ENCODE measurements at regions not wholly inside any gene's neighbourhood (a gene's known extent, or its start where the extent isn't known, plus 50 kb on each side); places are given as distances from the start of the nearest gene placed in this dataset.

GRCh38 chr5:89916131-89916530, 493.4 kb downstream of the CETN3 start:
- TF ChIP-seq CTCF (IDR thresholded peaks at IDR 0.05; ENCODE audit: poor library complexity) (no peak), EZH2 (IDR thresholded peaks at IDR 0.05; ENCODE audit: borderline replicate concordance) (no peak), EZH2phosphoT487 (IDR thresholded peaks at IDR 0.05; ENCODE audit: low read depth, severe bottlenecking, unreplicated experiment) (no peak)
- Histone ChIP-seq H3K4me2 (no peak overlapping the region), H3K9me3 (ENCODE audit: low read depth) (no peaks in the 10 kb centered on the region), H3K27me3 (no peaks in the 10 kb centered on the region), H2AFZ (no peak overlapping the region), H4K20me1 (ENCODE audit: insufficient read depth, poor library complexity, severe bottlenecking) (no peaks in the 10 kb centered on the region), H3K9me2 (replicated peaks; ENCODE audit: insufficient read depth) (no peaks in the 10 kb centered on the region), H3K4me1 (ENCODE audit: insufficient read depth) (no peaks in the 10 kb centered on the region), H3K27ac (no peak overlapping the region), H3K36me3 (replicated peaks; ENCODE audit: insufficient read depth, low read depth) (no peaks in the 10 kb centered on the region), H3K79me2 (no peaks in the 10 kb centered on the region), H3K4me3 (no peak overlapping the region)
- WGBS (ENCODE audit: low lambda C conversion rate, missing lambda C conversion rate), result 100% methylated on average over 1 of the region's 1 CpG
- DNase-seq (ENCODE audit: low spot score), result no peak

- no peaks in the 10 kb centered on the region for H3K36me3 ChIP-seq (replicated peaks; ENCODE audit: insufficient read depth, low read depth)
- H3K4me1 ChIP-seq (ENCODE audit: insufficient read depth), result no peaks in the 10 kb centered on the region
- no peak for TF ChIP-seq CTCF (IDR thresholded peaks at IDR 0.05; ENCODE audit: poor library complexity)
- no peak for TF ChIP-seq EZH2phosphoT487 (IDR thresholded peaks at IDR 0.05; ENCODE audit: low read depth, severe bottlenecking, unreplicated experiment)
- TF ChIP-seq EZH2 (IDR thresholded peaks at IDR 0.05; ENCODE audit: borderline replicate concordance), result no peak
- no peak overlapping the region for H2AFZ ChIP-seq
- no peaks in the 10 kb centered on the region for H3K9me2 ChIP-seq (replicated peaks; ENCODE audit: insufficient read depth)
- DNase-seq (ENCODE audit: low spot score), result no peak
- no peaks in the 10 kb centered on the region for H3K27me3 ChIP-seq
- no peak overlapping the region for H3K4me2 ChIP-seq
- no peak overlapping the region for H3K27ac ChIP-seq
- no peaks in the 10 kb centered on the region for H3K9me3 ChIP-seq (ENCODE audit: low read depth)
- H3K4me3 ChIP-seq, result no peak overlapping the region
- H3K79me2 ChIP-seq, result no peaks in the 10 kb centered on the region
- no peaks in the 10 kb centered on the region for H4K20me1 ChIP-seq (ENCODE audit: insufficient read depth, poor library complexity, severe bottlenecking)
These were observed 500.7 kb downstream of the CETN3 start for GRCh38 chr5:89908876-89909275.

GRCh38 chr5:89904442-89904841, 505.1 kb downstream of the CETN3 start:
- no peak overlapping the region for H2AFZ ChIP-seq
- no peaks in the 10 kb centered on the region for H3K36me3 ChIP-seq (replicated peaks; ENCODE audit: insufficient read depth, low read depth)
- no peaks in the 10 kb centered on the region for H3K4me1 ChIP-seq (ENCODE audit: insufficient read depth)
- H3K9me2 ChIP-seq (replicated peaks; ENCODE audit: insufficient read depth), result no peaks in the 10 kb centered on the region
- H3K4me2 ChIP-seq, result no peak overlapping the region
- WGBS (ENCODE audit: low lambda C conversion rate, missing lambda C conversion rate), result 87% methylated on average over 2 of the region's 2 CpGs
- no peaks in the 10 kb centered on the region for H4K20me1 ChIP-seq (ENCODE audit: insufficient read depth, poor library complexity, severe bottlenecking)
- H3K27me3 ChIP-seq, result no peaks in the 10 kb centered on the region
- no peak overlapping the region for H3K27ac ChIP-seq
- H3K4me3 ChIP-seq, result no peak overlapping the region
- DNase-seq (ENCODE audit: low spot score), result no peak
- no peaks in the 10 kb centered on the region for H3K9me3 ChIP-seq (ENCODE audit: low read depth)
- no peaks in the 10 kb centered on the region for H3K79me2 ChIP-seq
- TF ChIP-seq EZH2phosphoT487 (IDR thresholded peaks at IDR 0.05; ENCODE audit: low read depth, severe bottlenecking, unreplicated experiment) (no peak), CTCF (IDR thresholded peaks at IDR 0.05; ENCODE audit: poor library complexity) (no peak), EZH2 (IDR thresholded peaks at IDR 0.05; ENCODE audit: borderline replicate concordance) (no peak)

- WGBS (ENCODE audit: low lambda C conversion rate, missing lambda C conversion rate), result 79% methylated on average over 4 of the region's 4 CpGs
- Histone ChIP-seq H3K79me2 (no peaks in the 10 kb centered on the region), H2AFZ (no peak overlapping the region), H3K4me1 (ENCODE audit: insufficient read depth) (no peaks in the 10 kb centered on the region), H3K4me3 (no peak overlapping the region), H3K27ac (no peak overlapping the region), H3K27me3 (no peaks in the 10 kb centered on the region), H3K9me3 (ENCODE audit: low read depth) (no peaks in the 10 kb centered on the region), H3K36me3 (replicated peaks; ENCODE audit: insufficient read depth, low read depth) (no peaks in the 10 kb centered on the region), H3K9me2 (replicated peaks; ENCODE audit: insufficient read depth) (no peaks in the 10 kb centered on the region), H3K4me2 (no peak overlapping the region), H4K20me1 (ENCODE audit: insufficient read depth, poor library complexity, severe bottlenecking) (no peaks in the 10 kb centered on the region)
- no peak for DNase-seq (ENCODE audit: low spot score)
- no peak for TF ChIP-seq EZH2 (IDR thresholded peaks at IDR 0.05; ENCODE audit: borderline replicate concordance)
- no peak for TF ChIP-seq EZH2phosphoT487 (IDR thresholded peaks at IDR 0.05; ENCODE audit: low read depth, severe bottlenecking, unreplicated experiment)
- TF ChIP-seq CTCF (IDR thresholded peaks at IDR 0.05; ENCODE audit: poor library complexity), result no peak
These were observed 507.6 kb downstream of the CETN3 start for GRCh38 chr5:89901983-89902382.
